ENCODE measurements at regions not wholly inside any gene's neighbourhood (a gene's known extent, or its start where the extent isn't known, plus 50 kb on each side); places are given as distances from the start of the nearest gene placed in this dataset.
"Not testable (repeated sequence)": the region's sequence is repeated elsewhere in the genome, so short reads cannot be mapped to it uniquely, and the experiment has no call there.

DNA sequence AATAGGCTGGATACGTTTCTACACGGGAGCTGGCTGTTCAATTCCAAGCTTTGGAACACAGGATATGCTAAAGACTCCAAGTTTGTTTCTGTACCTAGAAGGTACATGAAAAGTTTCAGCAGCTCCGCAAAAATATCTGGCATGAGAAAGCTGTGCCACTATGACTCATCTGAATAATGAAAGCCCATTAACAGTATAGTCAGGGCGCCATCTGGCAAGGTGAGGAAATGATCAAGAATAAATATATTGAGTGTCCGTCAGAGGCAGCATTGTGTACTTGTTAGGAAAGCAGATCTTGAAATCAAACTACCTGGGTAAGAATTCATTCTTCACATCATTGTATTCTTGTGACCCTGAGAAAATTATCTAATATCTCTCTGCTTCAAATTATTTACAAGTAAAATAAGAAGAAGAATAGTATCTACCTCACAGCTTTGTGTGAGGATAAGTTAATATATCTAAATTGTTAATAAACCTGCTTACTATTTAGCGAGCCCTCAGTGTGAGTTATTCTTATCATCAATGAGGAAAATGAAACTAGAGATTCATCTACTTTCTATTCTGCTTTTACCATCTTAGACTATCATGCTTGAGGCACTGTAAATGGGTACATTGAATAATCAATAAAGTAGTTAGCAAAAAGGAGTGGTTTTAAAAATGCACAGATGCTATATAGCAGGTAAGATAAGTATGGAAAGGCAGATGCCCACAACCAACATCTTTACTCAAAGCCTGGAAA lies 53.5 kb downstream of the FSCB start:
- no peak for DNase-seq

- not testable (repeated sequence) for DNase-seq
Observed at GRCh38 chr14:44450232-44450631, 56.9 kb downstream of the FSCB start.

DNA sequence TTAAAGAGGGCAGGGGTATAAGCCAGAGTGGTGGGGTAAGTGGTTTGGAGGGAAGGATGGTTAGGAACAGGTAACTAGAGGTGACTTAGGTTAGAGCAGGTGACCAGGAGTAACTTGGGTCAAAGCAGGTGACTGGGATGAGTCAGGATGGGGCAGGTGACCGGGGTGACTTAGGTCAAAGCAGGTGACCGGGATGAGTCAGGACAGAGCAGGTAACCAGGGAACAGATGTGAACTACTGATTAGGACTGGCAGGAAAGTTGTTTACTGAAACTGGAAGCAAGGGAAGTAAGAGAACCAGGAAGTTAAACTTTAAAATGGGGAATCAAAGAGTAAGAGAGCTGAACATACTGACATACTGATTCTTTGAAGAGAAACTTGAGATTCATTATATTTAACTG lies 57.4 kb downstream of the FSCB start:
- no peak for DNase-seq

- no peak for DNase-seq
Observed at GRCh38 chr14:44448951-44449358, 58.1 kb downstream of the FSCB start.

DNA sequence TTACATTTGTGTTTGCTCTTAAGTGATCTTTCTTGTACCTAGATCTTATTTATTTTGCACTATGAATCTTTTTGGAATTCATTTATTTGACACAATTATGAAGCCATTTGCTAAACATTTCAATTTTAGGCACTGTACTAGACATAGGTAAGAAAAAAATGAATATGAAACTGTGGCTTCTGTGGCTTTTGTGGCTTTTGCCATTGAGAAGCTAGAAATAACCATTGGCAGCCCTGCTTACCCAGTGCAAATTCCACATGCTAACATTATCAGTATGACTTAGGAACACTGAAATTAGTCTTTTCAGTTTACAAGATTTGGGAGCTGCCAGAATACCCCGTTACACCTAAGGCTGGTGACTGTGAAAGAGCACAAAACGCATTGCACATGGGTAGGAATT lies 60.1 kb downstream of the FSCB start:
- no peak for DNase-seq

DNA sequence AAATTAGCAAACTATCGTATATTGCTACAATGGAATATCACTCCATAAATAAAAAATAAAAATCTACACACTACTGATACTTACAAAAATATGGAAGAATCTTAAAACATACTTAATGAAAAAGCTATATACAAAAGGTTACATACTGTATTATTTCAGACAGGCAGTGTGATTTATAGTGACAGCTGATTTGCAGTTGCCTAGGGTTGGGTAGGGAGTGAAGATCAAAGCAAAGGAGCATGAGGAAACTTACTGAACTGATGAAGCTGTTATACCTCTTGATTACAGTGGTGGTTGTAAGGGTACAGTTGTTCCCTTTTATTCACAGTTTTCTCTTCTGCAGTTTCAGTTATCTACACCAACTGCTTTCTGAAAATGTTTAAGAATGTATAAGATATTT lies 62.6 kb downstream of the FSCB start:
- no peak for DNase-seq

GRCh38 chr14:44438936-44439335 lies 68.1 kb downstream of the FSCB start:
- DNase-seq = no peak

GRCh38 chr14:44438221-44438620 lies 68.9 kb downstream of the FSCB start:
- DNase-seq = no peak

DNA sequence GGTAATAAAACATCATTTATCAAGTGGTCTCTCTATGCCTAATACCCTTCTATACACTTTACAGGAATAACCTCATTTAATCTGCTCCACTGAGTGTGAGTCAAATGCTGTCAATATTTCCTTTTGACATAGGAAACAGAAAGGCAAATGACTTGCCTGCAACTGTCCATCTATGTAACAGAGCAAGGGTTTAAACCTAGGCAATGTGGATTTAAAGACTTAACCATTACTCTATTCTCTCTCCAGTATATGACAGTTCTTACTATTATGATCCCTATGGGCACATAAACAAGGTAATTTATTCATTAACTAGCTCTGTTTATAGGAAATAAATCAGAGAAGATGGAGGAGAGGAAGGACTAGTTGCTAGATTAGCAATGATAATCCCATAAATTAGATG lies 70.6 kb downstream of the FSCB start:
- no peak for DNase-seq

- no peak for DNase-seq
Observed at GRCh38 chr14:44428231-44428945, 78.7 kb downstream of the FSCB start.

GRCh38 chr14:44422699-44423098 lies 84.4 kb downstream of the FSCB start:
- DNase-seq = no peak

- no peak for DNase-seq
Observed at GRCh38 chr14:44420226-44420625, 86.9 kb downstream of the FSCB start.

- DNase-seq = no peak
Observed at GRCh38 chr14:44418856-44419255, 88.2 kb downstream of the FSCB start.

DNA sequence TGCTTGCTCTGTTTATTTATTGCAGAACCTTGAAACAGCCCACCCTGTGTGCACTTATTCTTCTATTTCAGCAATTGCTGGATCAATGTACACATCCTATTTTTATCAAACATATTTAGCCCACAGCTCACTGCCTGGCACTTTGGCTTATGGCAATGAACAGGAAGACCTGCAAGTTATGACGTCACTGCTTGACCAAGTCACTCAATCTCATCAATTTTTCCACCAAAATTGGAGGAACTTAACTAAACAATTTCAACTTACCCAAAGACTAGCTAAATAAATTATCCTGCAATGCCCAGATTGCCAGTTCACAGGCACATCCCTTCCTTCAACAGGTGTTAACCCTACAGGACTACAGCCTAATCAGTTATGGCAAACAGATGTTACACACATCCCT lies 89.3 kb downstream of the FSCB start:
- DNase-seq = no peak

- DNase-seq = no peak
Observed at GRCh38 chr14:44414646-44415045, 92.4 kb downstream of the FSCB start.

GRCh38 chr14:44412858-44413569 lies 94.1 kb downstream of the FSCB start:
- no peak for DNase-seq

- DNase-seq = no peak
Observed at GRCh38 chr14:44405011-44405486, 102.0 kb downstream of the FSCB start.

DNA sequence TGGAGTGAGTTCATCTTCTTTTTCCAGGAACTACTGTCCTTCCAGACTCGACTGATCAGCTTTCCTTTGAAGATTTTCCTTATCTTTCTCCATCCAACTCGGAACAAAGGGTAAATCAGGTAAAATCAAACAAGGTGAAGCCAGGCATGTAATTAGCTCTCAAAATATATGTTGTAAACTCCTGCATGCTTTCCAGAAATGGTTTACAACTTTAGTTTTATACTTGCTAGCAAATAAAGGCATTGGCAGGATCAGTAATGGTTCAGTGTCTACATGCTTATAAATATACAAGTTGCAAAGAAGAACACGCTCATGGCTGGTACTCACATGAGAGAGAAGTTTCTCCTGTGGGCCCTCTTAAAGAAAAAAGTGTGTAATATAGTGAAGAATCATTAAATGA lies 102.5 kb downstream of the FSCB start:
- DNase-seq = no peak

- DNase-seq = no peak
Observed at GRCh38 chr14:44404036-44404435, 103.0 kb downstream of the FSCB start.

DNA sequence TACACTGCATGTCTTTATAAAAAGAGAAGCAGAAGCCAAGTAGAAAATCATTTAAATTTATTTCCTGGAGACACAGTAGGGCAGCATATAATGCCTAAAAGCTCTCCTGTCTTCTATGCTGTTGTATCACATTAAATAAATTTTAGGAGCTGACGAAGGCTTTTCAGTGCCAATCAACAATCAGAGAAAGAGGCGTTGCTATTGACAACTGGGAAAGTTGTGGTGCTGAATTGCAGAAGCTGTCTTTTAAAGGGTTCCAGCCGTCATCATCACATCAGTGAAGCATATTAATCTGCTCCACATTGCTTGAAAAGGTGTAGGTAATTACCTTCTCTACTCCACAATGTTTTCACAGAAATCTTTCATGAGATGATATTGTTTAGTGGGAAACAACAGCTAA lies 103.9 kb downstream of the FSCB start:
- DNase-seq = no peak

DNA sequence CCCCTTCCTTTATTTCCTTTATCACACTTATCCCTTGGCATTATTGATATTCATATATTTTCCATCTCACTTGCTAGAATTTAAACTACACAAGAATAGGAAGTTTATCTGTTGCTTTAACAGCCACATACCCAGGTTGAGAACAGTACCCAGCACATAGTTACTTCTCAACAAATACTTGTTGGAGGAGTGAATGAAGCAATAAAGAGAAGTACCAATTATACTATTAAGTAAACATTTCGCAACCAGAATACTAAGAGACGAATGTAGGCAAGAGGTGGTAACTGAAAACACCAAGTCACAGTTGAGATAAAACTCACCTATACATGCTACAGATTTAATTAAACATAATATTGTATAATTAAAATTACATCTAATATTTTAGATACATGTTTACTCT lies 110.9 kb downstream of the FSCB start:
- no peak for DNase-seq

DNA sequence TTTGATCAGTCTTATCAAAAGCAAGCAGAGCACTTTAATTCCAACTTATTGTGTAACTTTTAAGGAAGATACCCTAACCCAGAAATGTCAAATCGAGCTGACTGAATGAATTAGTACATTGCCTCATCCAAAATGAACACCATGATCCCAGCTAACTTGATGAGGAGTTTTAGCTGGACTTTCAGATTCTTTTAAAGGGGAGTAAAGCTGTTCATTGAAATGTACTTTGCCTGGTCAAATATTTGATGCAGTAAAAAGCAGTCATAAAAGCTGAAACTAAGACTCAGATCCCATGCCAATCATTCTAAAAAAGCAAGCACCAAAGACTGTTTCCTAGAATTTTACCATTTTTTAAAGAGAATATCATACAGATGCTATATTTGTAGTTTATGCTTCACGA lies 114.1 kb downstream of the FSCB start:
- no peak for DNase-seq

GRCh38 chr14:44388306-44388705 lies 118.8 kb downstream of the FSCB start:
- no peak for DNase-seq

DNA sequence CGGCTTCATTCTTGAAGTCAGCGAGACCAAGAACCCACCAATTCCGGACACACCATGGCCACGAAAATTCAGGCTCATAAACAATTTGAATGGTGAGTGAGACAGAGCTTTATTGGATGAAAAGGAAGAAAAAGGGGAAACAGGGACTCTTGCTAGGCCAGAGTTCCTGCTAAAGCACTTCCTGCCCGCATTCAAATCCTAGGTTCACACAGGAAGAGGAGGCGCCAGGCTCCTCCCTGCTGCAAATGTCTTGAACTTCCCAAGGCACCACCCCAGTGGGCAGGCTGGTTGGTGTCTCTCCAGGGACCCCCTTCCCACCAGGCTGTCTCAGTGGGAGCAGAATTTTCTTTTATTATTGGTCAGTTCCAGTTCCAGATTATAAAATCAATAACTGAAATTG lies 121.2 kb downstream of the FSCB start:
- no peak for DNase-seq
